NB4 (cell line): ENCODE measurements at regions not wholly inside any gene's neighbourhood (a gene's known extent, or its start where the extent isn't known, plus 50 kb on each side); places are given as distances from the start of the nearest gene placed in this dataset.

ENCODE experiments used
- CTCF ChIP-seq: IDR thresholded peaks from one replicate; pipeline ENCODE4 v1.5.1; 2012; ENCODE audit warnings: low read depth, low read length
- MYC ChIP-seq: IDR thresholded peaks from 2 replicates; pipeline ENCODE4 v1.6.1; 2011; ENCODE audit warnings: low read depth, low read length

GRCh38 chr4:181970366-181970765 is 272.8 kb upstream of the TENM3 start:
- TF ChIP-seq CTCF (no peak), MYC (no peak)
